D721Med (cell line): ENCODE measurements at regions not wholly inside any gene's neighbourhood (a gene's known extent, or its start where the extent isn't known, plus 50 kb on each side); places are given as distances from the start of the nearest gene placed in this dataset.
"Not testable (repeated sequence)": the region's sequence is repeated elsewhere in the genome, so short reads cannot be mapped to it uniquely, and the experiment has no call there.

ENCODE experiments used
- DNase-seq: peaks from one replicate; pipeline ENCODE4 v3.0.0; 2011; ENCODE audit warnings: low spot score; ENCODE audit not compliant: insufficient read length
- FAIRE-seq: peaks from 2 replicates; lab custom pipeline; 2011; peaks lifted over from hg19 to GRCh38; lab: Jason Lieb, UNC
- TF ChIP-seq, protein P1 (sequence below): IDR thresholded peaks from 2 replicates; pipeline ENCODE4 v1.5.1; 2012; ENCODE audit warnings: mild to moderate bottlenecking, control low read depth; ENCODE audit not compliant: insufficient read depth; ENCODE audit errors: missing control alignments

DNA sequence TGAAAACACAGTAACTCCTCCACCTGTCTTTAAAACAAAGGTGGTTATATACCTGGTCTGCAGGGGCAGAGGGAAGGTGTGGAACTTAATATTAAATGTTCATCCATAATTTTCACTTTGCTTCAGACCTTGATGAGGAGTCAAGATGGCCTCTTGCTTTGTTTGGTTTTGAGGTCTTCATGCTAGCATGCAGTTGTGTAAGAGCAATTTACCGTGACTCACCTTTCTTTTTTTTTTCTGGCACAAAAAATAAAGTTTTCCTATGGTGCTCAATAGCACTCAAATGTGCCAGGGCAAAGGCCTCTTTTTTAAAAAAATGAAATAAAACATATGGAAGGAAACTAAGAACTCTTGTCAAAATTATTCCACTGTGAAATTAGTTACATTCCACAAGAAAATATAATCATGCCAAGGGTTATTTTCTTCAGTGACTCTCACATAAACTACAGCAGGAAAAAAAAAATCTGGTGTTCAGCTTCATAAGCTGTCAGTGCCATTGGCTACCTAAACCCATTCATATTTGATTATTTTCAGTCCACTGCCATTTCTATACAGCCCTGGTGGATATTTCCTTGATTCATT, 128.2 kb downstream of the SLC7A11 start:
- TF ChIP-seq, protein P1, sequence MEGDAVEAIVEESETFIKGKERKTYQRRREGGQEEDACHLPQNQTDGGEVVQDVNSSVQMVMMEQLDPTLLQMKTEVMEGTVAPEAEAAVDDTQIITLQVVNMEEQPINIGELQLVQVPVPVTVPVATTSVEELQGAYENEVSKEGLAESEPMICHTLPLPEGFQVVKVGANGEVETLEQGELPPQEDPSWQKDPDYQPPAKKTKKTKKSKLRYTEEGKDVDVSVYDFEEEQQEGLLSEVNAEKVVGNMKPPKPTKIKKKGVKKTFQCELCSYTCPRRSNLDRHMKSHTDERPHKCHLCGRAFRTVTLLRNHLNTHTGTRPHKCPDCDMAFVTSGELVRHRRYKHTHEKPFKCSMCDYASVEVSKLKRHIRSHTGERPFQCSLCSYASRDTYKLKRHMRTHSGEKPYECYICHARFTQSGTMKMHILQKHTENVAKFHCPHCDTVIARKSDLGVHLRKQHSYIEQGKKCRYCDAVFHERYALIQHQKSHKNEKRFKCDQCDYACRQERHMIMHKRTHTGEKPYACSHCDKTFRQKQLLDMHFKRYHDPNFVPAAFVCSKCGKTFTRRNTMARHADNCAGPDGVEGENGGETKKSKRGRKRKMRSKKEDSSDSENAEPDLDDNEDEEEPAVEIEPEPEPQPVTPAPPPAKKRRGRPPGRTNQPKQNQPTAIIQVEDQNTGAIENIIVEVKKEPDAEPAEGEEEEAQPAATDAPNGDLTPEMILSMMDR = no peak
- FAIRE-seq (no peak), DNase-seq (no peak)

DNA sequence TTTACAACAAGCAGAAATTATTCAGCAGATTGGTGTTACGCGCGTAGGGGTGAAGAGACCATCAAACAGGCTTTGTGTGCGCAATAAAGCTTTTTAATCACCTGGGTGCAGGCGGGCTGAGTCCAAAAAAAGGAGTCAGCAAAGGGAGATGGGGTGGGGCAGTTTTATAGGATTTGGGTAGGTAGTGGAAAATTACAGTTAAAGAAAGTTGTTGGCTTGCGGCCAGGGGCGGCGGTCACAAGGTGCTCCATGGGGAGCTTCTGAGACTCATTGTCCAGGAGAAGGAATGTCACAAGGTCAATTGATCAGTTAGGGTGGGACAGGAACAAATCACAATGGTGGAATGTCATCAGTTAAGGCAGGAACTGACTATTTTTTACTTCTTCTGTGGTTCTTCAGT, 129.3 kb downstream of the SLC7A11 start:
- not testable (repeated sequence) for DNase-seq

DNA sequence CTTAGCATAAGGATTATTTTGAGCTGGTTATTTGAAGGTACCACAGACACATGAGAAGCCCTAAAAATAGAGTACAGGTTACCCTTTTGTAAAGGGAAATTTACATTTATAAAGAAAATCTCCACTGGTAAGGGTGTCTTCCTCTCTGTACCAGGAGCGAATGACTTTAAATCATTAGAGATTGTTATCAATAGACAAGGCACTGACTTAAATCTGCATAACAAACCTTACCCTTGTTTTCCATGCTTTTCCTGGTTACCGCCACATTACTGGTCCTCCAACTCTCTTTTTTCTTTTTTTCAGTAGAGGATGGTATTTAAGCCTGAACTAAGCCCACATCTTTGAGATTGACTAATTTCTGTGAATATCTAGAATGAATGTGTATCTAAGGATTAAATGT, 129.8 kb downstream of the SLC7A11 start:
- no peak for FAIRE-seq
- TF ChIP-seq, protein P1 = no peak
- no peak for DNase-seq

More for the DNA sequence above, 129.3 kb downstream of the SLC7A11 start:
- not testable (repeated sequence) for FAIRE-seq

DNA sequence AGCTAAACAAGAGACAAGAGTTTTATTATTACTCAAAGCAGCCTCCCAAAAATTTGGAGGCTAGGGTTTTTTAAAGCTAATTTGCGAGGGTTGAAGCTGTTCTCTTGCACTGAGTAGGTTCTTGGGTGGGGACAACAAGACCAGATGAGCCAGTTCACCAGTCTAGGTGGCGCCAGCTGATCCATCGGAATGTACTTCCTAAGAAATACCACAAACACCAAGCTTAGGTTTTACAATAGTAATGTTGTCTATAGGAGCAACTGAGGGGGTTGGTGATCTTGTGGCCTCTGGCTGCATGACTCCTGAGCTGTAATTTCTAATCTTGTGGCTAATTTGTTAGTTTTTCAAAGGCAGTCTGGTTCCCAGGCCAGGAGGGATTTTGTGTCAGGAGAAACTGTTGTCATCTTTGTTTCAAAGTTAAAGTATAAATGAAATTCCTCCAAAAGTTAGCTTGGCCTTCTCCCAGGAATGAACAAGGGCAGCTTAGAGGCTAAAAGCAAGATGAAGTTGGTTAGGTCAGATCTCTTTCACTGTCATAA, 130.6 kb downstream of the SLC7A11 start:
- no peak for FAIRE-seq
- no peak for DNase-seq
- TF ChIP-seq, protein P1 = no peak

DNA sequence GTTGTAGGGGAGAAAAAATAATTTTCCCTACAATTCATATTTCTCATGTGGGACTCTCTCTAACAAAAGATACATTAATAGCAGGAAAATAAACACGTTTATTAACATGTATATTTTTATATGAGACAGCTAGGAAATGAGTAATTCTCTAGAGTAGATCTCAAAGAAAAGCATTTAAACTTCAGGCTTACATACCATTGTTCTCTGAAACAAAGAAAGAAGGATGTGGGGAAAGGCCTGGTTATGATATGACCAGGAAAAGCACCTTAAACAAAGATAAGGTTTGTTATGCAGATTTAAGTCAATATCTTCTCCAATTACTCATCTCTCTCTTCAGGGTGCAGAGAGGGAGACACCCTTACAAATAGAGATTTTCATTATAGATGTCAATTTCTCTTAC, 131.3 kb downstream of the SLC7A11 start:
- FAIRE-seq (no peak), DNase-seq (no peak)
- TF ChIP-seq, protein P1 = no peak

DNA sequence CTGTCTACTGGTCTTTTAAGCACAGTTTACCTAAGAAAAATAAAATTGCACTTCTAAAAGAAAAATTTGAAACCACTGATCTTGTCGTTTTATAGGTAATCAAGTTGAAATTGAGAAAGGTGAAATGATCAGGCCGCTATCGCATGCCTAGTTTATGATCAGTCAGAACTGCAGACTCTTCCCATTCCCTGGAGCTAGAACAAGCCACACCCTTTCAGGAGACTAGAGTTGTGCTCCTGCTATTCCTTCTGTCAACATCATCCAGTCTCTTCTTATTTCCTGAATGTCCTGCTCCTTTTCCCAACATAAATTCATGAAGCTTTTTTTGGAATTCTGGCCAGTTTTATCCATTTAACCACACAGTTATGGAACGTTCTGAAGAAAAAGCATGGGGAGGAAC, 135.1 kb downstream of the SLC7A11 start:
- TF ChIP-seq, protein P1 = no peak
- DNase-seq = no peak
- FAIRE-seq = no peak

DNA sequence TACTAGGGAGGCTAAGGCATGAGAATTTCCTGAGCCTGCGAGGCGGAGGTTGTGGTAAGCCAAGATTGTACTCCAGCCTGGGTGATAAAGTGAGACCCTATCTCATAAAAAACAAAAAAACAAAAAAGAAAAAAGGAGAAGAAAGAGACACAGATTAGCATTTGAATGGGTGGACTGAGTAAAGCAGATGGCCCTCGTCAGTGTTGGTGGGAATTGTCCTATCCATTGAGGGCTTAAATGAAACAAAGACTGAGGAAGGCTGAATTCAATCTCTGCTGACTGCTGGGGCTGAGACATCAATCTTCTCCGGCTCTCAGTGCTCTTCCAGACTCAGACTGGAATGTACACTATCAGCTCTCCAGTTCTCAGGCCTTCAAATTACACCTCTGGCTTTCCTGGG, 136.8 kb downstream of the SLC7A11 start:
- no peak for FAIRE-seq
- TF ChIP-seq, protein P1 = no peak
- no peak for DNase-seq

DNA sequence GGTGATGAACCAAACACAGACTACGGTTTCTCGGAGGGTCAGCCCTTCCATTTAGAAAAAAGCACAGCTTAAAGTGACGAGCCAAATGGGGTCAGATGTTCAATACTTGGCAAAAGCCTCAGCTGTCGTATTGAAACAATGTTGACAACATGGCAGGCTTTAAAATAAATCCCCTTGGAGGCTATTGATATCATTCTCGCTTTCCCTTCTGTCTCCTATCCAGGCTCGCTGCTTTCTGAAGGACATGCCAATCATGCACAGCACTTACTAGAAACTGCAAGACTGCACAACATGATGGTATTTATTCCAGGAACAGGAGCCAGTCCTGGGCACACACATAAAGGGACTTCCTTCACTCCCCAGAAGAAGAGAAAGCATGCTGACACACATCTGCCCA, 137.9 kb downstream of the SLC7A11 start:
- DNase-seq = no peak
- FAIRE-seq = no peak
- TF ChIP-seq, protein P1 = no peak
